Renal pelvis (tissue), 1 donor: ENCODE measurements at regions not wholly inside any gene's neighbourhood (a gene's known extent, or its start where the extent isn't known, plus 50 kb on each side); places are given as distances from the start of the nearest gene placed in this dataset.
"Not testable (repeated sequence)": the region's sequence is repeated elsewhere in the genome, so short reads cannot be mapped to it uniquely, and the experiment has no call there.

Experiments
- DNase-seq: peaks from one replicate; pipeline ENCODE4 v3.0.0-alpha.2; 2013

DNA sequence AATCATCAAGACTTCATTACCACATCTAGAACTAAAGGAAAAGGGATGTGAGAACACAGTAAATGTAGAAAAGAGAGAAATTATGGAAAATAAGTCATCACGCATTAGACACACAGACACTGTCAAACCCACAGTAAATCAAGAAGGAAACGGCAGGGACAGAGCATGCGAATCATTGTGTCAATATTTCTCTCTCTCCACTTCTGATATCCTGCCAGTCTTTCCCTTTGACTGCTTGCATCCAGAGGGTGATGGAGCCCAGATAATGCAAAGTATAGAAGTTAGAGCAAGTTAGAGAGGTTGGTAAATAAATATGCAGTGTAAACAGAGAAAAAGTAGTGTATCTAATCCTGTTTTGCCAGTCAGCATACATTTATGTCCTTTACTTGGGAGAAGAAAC lies 706.8 kb upstream of the ANO3 start:
- no peak for DNase-seq

- DNase-seq, result no peak
Observed at GRCh38 chr11:25628030-25628429, 703.9 kb upstream of the ANO3 start.

- DNase-seq, result no peak
Observed at GRCh38 chr11:25633230-25633629, 698.7 kb upstream of the ANO3 start.

DNA sequence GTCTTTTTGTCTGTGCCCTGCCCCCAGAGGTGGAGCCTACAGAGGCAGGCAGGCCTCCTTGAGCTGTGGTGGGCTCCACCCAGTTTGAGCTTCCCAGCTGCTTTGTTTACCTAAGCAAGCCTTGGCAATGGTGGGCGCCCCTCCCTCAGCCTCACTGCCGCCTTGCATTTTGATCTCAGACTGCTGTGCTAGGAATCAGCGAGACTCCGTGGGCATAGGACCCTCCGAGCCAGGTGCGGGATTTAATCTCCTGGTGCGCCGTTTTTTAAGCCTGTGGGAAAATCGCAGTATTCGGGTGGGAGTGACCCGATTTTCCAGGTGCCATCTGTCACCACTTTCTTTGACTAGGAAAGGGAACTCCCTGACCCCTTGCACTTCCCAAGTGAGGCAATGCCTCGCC lies 682.7 kb upstream of the ANO3 start:
- not testable (repeated sequence) for DNase-seq

DNA sequence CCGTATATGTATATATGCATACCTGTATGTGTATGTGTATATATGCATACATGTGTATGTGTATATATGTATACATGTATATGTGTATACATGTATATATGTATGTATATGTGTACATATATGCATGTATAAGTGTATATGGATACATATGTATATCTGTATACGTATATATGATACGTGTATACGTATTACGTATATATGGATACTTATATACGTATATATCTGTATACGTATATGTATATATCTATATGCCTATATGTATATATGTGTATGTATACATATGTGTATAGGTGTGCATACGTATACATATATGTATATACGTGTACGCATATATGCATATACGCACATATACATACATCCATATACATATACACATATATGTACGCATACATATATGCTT lies 681.6 kb upstream of the ANO3 start:
- no peak for DNase-seq

GRCh38 chr11:25655636-25656035 lies 676.3 kb upstream of the ANO3 start:
- DNase-seq, result peak; percentile 10

GRCh38 chr11:25658916-25659315 lies 673.0 kb upstream of the ANO3 start:
- DNase-seq, result no peak

GRCh38 chr11:25659706-25660105 lies 672.2 kb upstream of the ANO3 start:
- no peak for DNase-seq

- DNase-seq, result no peak
Observed at GRCh38 chr11:25667871-25668270, 664.1 kb upstream of the ANO3 start.

DNA sequence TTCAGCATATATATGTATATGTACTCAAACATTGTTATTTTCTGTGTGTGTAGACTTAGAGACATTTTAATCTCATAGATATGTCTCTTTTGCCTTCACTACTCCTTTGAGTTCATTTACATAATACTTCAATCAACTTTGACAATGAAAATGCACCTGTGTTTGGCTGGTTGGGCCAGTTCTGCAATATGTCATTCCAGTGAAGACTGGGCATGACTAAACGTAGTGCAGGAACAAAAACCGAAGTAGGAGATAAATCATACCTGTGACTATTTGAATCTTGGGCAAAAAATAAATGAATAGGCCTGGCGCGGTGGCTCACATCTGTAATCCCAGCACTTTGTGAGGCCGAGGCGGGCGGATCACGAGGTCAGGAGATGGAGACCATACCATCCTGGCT lies 640.0 kb upstream of the ANO3 start:
- DNase-seq, result no peak

- no peak for DNase-seq
Observed at GRCh38 chr11:25702417-25702816, 629.5 kb upstream of the ANO3 start.

DNA sequence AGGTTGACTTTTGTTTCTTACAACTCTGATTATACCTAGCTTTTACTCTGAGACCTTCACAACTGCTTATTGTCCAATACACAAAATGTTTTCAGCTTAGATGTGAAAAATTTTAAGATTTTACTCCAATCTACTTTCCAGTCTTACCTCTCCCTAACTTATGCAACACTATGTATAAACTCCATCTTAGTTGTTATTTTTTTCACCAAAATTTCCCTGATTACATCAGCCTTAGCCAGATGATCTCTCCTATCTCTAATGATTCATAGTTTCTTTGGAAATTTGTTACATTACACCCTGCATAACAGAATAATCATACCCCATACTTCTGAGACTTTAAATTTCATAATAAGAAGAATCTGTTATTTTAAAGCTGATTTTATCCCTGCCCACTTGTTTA lies 621.0 kb upstream of the ANO3 start:
- DNase-seq, result no peak

GRCh38 chr11:25727944-25728343 lies 604.0 kb upstream of the ANO3 start:
- no peak for DNase-seq

DNA sequence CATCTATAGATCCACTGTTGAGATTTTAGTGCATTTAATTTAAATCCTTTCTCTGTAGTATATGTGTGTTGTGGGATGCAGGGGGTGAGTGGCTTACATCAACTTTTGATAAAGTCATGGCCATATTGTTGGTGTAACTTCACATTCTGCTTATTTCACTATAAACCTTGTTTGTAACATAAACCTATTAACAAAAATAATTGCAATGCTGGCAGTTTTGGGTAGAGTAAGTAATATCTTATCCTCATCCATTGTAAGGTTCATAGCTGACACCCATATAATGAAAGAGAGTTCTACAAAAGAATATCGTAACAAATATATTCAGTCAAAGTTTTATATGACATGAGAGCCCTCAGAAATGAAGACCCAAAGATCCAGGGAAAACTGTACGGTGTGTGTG lies 601.7 kb upstream of the ANO3 start:
- no peak for DNase-seq

DNA sequence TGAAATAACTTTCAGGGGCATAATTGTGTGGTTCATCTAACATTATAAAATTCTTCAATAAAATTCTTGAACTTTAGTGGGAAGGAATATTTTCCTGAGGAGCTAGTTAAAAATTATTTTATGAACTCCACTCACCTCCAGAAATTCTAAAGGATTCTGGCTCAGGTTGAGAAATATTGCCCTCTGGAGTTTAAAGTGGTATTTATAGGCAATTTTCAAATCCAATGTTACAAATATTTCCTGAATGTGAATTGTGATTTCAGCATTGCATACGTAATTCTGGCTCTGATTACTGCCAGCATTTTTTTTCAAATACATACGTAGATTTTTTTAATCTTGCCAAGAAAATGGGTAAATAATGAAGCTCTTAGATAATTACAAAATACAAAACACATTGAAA lies 598.2 kb upstream of the ANO3 start:
- DNase-seq, result no peak

DNA sequence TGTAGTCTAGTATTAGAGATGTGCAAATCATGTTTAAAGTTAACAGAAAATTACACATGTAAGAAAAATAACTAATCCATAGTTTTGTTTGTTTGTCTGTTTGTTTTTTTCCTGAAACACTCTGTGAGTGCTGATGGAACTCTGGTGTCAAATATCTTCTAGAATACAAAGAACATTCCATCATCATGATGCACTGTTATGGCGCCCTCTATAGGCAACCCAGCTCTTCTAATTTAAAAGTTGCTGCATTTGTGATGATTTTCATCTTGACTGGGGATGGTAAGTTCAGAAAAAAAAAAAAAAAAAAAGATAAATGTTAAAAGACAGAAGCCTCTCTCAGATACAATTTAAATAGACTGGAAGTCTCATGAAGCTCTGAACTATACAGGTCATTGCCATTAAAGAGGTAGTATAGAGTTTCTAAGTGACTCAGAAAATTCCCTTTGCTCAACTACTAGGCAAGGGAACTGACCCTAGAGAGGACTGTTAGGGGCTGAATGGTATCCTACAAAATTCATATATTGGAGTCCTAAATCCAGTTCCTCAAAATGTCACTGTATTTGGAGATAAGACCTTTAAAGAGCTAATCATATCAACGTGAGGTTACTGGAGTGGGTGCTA lies 597.2 kb upstream of the ANO3 start:
- peak; percentile 26 for DNase-seq

- DNase-seq, result no peak
Observed at GRCh38 chr11:25737071-25737675, 594.8 kb upstream of the ANO3 start.

GRCh38 chr11:25741886-25742285 lies 590.0 kb upstream of the ANO3 start:
- DNase-seq, result no peak

GRCh38 chr11:25742800-25743199 lies 589.1 kb upstream of the ANO3 start:
- DNase-seq, result no peak

GRCh38 chr11:25755381-25755780 lies 576.5 kb upstream of the ANO3 start:
- no peak for DNase-seq

DNA sequence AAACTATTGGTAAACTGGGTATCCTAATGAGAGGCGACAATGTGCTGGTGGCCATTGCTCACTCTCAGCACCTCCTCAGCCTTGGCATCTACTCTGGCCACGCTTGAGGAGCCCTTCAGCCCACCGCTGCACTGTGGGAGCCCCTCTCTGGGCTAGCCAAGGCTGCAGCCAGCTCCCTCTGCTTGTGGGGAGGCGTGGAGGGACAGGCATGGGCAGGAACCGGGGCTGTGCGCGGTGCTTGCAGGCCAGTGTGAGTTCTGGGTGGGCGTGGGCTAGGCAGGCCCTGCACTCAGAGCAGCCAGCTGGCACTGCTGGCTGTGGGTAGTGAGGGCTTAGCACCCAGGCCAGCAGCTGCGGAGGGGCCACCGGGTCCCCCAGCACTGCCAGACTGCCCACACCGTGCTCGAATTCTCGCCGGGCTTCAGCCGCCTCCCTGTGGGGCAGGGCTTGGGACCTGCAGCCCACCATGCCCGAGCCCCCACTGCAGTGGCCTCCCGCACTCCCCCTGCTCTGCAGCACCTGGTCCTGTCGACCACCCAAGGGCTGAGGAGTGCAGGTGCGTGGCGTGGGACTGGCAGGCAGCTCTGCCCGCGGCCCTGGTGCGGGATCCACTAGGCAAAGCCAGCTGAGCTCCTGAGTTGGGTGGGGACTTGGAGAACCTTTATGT lies 575.9 kb upstream of the ANO3 start:
- no peak for DNase-seq

- DNase-seq, result no peak
Observed at GRCh38 chr11:25758145-25758661, 573.7 kb upstream of the ANO3 start.

DNA sequence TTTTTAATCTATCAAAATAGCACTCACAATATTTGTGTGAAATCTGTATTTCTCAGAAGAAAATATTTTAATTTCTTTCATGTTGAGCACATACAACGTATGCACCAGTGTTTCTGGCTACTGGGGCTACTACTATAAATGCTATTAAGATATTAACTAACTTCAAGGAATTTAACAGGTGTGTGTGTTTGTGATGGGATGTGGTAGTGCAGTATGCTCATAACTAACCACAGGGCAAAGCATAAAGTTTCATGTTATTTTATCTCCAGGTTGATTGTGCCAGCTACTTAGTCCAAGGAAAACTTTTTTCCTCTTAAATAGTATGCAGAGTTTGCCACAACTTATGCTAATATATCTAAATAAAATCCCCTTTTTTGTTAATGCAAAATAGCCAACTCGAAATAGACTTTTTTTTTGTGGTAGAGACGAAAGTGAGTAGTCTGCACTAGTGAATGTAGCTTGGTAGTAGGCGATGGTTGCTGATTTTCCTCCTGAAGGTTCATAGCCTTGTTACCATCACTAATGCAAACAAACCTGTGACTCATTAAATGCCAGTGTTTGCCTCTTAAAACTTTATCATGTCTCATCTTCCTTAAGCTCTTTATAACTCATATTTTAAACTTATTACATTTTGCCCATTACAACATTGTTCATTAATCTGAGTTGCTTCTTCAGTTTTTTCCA lies 565.5 kb upstream of the ANO3 start:
- no peak for DNase-seq
